Amygdala (tissue), 56 donors: ENCODE measurements at regions not wholly inside any gene's neighbourhood (a gene's known extent, or its start where the extent isn't known, plus 50 kb on each side); places are given as distances from the start of the nearest gene placed in this dataset.
"Not testable (repeated sequence)": the region's sequence is repeated elsewhere in the genome, so short reads cannot be mapped to it uniquely, and the experiment has no call there.

Source experiments
- DNase-seq, 56 donors: peaks; one replicate each; lab custom pipeline; 2025; lab: John Stamatoyannopoulos, UW

DNA sequence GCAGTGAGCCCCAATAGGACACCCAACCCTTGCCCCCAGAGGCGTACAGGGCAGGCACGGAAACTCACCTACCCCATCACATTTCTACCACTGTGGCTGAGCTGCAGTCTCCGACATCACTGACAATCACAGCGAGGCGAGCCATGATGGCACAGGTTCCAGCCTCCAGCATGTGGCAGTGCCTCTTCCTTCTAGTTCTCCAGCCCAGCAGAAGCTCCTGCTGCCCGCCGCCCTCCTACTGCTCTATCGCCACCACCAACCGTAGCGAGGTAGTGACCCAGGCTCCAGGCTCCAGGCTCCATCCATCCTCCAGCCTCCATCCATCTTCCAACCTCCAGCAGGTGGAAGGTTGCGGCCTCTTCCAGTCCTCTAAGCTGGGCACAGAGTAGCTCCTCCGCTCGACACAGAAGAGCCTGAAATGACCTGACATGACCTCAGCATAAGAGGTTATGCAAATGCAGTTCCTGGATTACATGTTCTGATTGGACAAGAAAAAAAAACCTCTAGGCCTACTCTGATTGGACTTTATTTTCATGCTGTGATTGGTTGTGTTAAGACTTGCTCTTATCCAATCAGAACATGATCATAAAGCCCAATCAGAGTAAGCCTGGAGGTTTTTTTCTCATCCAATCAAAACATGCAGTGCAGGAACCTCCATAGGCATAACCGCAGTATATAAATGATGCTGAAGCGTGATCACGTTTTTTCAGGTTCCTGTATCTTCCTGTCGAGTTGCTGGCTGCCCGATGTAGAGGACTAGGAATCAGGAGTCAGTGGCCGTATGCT is 438.9 kb upstream of the ZNF337 start:
- DNase-seq, result no peak

DNA sequence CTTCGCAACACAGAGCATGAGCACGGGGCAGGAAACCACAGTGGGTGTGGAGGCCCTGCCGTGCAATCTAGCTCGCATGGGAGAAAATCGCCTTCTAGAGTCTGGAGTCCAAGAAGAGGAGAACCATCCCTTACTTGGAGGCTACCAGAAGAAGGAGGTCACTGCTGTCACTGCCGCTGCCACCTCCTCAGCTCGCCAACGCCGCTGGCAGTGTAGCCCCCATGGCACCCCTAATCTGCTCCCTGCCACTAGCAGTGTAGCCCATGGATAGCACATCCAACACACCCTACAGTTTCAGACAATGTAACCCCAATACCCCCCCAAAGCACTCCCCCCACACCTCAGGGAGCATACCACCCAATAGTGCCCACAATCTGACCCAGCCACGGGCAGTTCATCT is 438.0 kb upstream of the ZNF337 start:
- no peak for DNase-seq

DNA sequence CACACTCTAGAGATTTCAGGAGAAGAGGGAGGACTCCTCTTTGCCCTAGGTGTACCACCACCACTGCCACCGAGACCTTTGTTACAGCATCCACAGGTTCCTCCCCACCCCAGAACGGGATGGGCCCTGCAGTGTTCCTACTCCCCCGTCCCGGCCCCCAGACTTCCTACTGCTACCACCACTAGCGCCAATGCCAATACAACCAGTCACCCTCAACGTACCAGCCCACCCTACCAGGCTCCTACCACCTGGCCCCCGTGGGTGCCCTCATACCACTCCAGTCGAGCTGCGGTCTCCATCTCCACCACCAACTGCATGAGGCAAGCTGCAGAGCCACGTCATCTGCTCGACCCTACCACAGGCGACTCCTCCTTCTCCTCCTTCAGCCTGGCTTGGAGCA is 437.1 kb upstream of the ZNF337 start:
- DNase-seq, result not testable (repeated sequence)

DNA sequence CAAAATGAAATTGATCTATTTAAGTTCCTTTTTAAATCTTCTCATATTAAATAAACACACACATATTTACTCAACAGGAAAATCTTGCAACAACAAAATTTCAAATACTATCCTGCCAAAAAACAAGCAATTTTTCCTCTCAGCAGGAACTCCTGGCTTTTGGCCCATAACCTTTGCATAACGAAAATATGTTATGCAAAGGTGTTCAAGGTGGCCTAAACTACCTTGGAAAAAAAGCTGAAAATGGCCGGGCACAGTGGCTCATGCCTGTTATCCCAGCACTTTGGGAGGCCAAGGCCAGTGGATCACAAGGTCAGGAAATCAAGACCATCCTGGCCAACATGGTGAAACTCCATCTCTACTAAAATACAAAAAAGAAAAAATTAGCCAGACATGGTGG is 424.3 kb upstream of the ZNF337 start:
- not testable (repeated sequence) for DNase-seq

DNA sequence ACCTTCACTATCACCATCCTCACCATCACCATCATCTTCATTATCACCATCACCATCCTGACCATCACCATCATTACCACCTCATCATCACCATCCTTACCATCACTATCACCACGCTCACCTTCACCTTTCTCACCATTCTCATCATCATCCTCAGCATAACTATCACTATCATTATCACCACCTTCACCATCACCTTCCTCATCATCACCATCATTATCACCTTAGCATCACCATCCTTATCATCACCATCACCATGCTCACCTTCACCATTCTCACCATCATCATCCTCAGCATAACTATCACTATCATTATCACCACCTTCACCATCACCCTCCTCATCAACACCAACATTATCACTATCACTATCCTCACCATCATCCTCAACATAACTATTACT is 397.8 kb upstream of the ZNF337 start:
- DNase-seq, result not testable (repeated sequence)

DNA sequence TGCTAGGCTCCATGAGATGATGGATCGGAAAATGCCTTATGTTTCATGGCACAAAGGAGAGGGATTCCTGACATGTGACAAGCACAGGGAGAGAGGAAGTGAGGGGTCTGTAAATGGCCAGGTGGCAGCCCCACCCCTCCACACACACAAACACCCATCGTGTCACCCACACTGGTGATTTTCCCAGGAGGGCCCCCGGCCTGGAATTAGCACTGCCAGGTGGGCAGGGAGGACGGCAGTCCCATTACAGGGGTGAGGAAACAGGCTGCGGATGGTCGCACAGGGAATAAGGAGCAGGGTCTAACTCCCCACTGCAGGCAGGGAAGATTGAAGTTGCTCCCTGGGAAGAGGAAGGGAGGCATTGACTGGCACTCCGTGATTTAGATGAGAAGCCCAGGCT is 395.3 kb upstream of the ZNF337 start:
- DNase-seq, result not testable (repeated sequence)

DNA sequence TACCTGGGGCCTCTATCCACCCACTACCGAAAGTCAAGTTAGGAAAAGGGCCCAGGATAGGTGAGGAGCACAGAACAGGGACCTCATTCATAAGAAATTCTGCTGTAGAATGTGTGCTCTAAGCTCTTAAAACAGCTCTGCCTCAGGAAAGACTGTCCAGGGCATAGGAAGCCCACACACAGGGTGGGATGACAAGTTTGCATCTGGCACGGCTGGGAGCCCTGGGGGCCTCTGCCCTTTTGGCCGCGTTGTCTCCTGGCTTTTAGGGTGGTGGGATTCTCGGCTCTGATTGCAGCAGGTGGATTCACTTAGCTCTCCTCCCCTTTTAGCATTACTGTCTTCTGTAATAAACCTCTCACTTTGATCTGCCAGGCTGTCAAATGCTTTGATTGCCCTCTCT is 389.5 kb upstream of the ZNF337 start:
- DNase-seq, result not testable (repeated sequence)

DNA sequence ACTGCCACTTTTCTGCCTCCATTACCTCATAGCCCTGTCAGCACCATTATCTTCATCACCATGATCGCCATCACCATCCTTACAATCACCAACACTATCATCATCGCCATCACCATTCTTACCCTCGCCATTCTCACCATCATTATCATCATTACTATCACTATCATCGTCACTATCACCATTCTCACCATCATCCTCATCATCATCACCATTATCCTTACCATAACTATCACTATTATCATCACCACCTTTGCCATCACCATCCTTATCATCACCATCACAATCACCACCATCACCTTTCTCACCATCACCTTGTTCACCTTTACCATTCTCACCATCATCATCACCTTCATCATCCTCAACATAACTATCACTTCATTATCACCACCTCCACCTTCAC is 377.3 kb upstream of the ZNF337 start:
- DNase-seq, result not testable (repeated sequence)

DNA sequence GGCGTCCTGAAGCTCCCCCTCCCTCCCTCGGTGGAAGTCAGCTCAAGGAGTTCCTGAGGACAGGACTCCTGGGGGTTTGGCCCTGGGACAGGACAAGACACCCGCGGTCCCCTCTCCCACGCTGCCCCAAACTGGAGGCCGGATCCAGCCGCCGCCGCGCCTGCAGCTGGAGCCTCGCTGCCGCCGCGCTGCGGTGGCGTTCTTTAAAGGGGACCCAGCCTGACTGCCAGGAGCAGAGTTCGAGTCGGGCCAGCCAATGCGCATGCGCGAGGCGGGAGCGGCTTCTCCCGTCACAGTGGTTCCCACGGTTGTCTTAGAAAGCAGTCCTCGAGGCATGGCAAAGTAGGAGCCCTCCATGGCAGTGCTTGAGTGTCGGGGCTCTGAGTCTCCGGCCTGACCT is 362.7 kb upstream of the ZNF337 start:
- not testable (repeated sequence) for DNase-seq

DNA sequence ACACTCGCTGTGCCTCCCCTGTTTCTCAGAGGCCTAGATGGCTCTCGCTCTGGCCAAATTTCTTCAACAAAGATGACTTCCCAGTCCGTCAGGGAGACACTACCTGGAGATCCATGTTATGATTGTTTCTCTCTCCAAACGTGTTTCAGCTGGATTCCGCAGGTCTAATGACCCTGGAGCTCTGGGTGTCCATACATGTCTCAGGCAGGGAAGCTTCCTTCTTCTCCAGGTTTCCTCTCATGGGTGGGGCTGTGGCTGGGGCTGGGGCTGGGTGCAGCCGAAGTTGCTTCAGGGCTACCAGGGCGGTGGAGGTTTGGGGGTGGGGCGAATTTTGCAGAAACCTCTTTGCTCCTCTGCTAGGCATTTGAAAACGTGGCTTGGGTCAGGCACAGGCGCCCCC is 361.8 kb upstream of the ZNF337 start:
- DNase-seq, result not testable (repeated sequence)

DNA sequence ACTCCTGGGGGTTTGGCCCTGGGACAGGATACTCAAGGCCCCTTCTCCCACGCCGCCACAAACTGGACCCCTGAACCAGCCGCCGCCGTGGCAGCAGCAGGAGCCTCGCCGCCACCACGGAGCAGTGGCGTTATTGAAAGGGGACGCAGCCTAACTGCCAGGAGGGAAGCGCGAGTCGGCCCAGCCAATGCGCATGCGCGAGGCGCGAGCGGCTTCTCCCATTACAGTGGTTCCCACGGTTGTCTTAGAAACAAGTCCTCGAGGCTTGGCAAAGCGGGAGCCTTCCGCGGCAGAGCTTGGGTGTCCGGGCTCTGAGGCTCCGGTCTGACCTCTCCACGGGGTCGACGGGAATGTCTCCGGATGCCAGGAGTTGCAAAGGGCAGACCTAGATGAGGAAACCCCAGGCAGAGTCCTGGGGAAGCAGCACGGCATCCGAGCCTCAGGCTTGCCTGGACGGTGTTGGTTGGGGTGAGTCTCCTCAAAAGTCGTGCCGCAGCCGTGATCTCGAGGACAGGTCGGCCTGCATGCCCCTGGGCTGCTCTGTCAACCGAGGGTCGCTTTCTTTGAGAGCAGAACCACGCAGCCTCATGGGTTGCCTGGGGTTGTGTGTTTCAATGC is 360.6 kb upstream of the ZNF337 start:
- DNase-seq, result not testable (repeated sequence)

DNA sequence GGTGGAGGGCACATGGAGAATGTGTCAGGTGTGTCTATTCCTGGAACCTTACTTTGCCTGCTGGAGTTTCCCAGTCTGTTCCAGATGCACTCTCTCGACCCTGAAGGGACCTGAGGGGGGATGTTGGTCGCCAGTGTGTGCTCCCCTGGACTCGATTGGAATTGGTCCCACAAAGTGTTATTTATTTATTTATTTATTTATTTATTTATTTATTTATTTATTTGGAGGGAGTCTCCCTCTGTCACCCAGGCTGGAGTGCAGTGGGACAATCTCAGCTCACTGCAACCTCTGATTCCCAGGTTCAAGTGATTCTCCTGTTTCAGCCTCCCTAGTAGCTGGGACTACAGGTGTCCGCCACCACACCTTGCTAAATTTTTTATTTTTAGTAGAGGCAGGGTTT is 329.1 kb upstream of the ZNF337 start:
- not testable (repeated sequence) for DNase-seq

DNA sequence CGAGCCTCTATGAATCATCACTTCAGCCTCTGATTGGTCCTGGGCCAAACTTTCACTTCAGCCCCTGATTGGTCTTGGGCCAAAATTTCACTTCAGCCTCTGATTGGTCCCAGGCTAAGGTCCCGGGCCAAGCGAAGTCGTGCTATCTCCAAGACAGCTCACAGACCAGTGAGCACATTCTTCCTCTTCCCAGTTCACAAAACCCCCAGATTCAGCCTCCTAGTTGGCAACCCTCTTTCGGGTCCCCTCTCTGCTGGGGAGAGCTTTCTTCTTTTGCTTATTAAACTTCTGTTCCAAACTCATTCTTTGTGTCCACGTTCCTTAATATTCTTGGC is 314.3 kb upstream of the ZNF337 start:
- not testable (repeated sequence) for DNase-seq

DNA sequence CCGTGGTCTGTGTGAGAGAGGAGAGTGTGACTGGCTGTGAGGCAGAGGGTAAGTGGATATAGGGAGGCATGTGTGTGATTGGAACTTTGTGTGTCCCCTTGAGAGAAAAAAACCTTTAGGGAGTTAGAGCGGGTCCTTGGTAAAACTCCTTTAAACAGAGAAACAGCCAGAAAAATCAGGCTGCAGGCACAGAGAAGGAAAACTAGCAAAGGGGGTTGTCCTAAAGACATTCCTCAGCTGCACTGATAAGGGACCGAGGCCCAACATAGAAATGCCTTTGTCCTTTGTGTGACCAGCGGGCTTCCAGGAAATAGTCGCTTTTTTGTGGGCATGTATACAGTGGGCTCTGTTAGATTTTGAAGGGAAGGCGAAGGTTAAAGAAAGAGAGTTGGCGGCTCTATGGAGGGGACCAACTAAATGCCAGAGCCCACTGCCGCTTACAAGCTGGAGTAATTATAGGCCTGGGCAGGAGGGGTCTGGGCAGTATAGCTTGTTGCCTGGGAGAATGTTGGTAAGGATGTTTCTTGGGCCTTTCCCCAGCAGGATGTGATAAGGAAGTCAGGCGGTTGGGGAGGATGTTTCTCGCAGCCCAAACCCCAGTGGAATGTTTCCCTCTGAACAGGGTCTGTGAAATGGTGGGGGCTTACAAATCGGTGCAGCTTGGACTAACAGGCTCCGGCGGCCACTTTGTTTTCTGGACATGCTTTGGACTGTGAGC is 313.7 kb upstream of the ZNF337 start:
- peak in 8 of 56 donors; percentile 4 to 37 (median 22) for DNase-seq

DNA sequence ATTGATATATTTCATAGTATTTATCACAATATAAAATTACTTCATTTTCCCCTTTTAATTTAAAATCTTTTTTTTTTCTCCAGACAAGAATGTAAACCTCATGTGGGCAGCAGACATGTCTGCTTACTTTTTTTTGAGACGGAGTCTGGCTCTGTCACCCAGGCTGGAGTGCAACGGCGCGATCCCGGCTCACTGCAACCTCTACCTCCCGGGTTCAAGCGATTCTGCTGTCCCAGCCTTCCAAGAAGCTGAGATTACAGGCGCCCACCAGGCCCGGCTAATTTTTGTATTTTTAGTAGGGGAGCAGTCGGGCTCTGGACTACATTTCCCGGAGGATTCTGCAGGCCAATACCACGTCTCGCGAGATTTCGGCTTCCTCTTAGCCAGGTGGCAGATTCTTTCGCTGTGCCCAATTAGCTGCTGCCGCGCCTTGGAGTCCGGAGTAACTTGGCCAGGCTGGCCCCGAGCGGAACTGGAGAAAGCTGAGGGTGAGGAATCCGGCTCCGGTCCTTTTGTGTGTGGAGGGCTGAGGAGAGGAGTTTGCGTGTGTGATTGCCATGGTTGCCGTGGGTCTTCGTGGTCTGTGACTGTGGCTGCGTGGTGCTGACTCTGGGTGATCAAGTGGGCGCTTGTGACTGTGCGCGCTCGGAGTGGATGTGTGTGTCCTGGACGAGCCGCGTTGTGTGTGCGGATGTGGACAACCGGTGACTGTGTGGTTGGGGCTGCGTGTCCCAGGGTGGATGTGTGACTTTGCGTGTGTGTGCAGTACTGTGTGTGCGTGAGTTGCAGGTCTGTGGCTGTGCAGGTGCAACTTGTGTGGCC is 313.0 kb upstream of the ZNF337 start:
- peak in 55 of 56 donors; percentile 6 to 89 (median 69) for DNase-seq

DNA sequence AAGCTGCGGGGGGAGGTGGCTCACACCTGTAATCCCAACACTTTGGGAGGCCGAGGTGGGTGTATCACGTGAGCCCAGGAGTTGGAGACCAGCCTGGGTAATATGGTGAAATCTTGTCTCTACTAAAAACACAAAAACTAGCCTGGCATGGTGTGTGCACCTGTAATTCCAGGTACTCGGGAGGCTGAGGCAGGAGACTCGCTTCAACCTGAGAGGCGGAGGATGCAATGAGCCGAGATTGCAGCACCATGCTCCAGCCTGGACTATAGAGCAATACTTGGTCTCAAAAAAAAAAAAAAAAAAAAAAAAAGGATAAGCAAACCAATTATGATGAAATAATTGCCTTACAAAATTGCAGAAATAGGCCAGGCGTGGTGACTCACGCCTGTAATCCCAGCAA is 311.4 kb upstream of the ZNF337 start:
- not testable (repeated sequence) for DNase-seq

DNA sequence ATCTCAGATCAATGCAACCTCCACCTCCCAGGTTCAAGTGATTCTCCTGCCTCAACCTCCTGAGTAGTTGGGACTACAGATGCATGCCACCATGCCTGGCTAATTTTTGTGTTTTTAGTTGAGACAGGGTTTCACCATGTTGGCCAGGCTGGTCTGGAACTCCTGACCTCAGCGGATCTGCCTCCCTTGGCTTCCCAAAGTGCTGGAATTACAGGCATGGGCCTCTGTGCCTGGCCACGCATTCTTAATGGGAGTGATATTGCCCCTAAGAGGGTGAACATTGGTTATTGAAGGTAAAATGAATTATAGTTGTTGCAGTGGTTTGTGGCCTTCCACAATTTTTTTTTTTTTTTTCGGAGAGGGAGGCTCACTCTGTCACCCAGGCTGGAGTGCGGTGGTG is 309.5 kb upstream of the ZNF337 start:
- DNase-seq, result not testable (repeated sequence)

DNA sequence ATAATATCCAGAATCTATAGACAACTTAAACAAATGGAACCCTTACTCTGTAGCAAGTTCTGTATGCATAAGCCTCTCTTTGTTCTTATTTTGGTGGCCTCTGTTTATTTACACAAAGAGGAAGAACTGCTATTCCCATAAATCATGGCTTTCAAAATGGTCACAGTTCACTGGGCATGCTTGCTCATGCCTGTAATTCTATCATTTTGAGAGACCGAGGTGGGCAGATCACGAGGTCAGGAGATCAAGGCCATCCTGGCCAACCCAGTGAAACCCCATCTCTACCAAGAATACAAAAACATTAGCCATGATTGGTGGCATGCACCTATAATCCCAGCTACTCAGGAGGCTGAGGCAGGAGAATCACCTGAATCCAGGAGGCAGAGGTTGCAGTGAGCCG is 307.3 kb upstream of the ZNF337 start:
- not testable (repeated sequence) for DNase-seq

DNA sequence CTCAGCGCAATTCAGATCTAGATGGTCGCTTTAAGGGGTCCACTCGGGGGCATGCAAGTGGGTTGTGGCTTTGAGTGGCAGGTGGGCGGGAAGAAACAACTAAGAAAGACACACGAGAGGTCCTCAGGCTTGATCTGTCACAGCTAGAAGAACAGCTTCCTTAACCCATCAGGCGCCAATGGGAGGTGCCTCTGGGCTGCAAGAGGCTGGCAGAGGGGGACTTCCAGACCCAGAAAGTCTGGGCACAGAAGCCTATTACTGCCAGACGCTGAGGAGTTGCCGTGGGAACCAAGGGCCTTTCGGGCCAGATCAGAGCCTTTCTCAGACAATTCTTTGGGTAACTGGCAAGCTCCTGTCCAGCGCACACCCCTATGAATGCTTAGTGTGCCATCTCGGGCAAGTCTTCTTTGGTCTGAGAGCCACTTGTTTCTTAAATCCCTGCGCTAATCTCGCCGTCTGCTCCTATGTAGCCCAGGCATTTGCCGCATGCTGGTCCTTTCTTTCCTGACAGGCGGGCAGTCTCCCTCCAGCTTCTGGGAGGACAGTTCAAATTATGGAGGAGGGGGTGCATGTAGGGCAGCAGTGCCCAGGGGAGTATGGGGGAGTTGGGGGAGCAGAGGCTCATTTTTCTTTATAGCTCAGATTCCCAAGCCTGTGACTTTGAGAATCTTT is 300.9 kb upstream of the ZNF337 start:
- peak in 1 of 56 donors; percentile 38 for DNase-seq

DNA sequence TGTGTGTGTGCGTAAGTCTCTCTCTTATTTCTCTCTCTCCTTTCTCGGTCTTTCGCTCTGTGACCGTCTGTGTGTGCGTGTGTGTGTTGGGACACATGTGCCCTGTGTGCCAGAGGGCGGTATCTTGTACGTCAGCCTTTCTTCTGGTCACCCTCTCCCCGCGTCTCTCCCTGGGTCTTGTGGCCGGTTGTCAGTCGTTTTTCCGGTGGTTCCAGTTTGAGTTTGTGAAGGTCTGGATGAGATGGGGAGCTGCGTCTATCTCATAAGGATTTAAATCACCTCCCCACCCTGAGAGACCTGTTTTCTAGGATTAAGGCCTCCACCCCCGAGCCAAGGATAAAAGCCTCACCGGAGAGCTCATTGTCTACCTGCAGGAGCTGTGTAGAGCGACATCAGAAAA is 295.5 kb upstream of the ZNF337 start:
- DNase-seq, result no peak
